OCI-LY7 (cell line): ENCODE measurements at regions not wholly inside any gene's neighbourhood (a gene's known extent, or its start where the extent isn't known, plus 50 kb on each side); places are given as distances from the start of the nearest gene placed in this dataset.

Experiments
- BruUV-seq: library from RNA; stranded (reverse); fragments of 400-500 nt; replicated peaks from 2 replicates; lab custom pipeline; 2021; lab: Mats Ljungman, UMichigan
- CTCF ChIA-PET: fragments of 300-600 bp; sonication (Branson Sonifier 250); formaldehyde crosslinking; loops from one replicate; lab custom pipeline; 2022; ENCODE audit warnings: antibody characterized with exemption; ENCODE audit not compliant: unreplicated experiment; lab: Charles Lee
- POLR2A ChIA-PET: fragments of 300-600 bp; sonication (Branson Sonifier 250); formaldehyde crosslinking; loops from one replicate; lab custom pipeline; 2022; ENCODE audit warnings: antibody characterized with exemption; lab: Charles Lee
- DNase-seq: peaks from one replicate; pipeline ENCODE4 v3.0.0-alpha.2; 2015; ENCODE audit warnings: low spot score
- H2AFZ ChIP-seq: fragments of 200-600 bp; sonication (generic), shearing (Covaris generic); 2 replicates; pipeline ENCODE4 v1.6.1; 2014; ENCODE audit warnings: mild to moderate bottlenecking, antibody characterized with exemption, low read length, moderate library complexity
- H3K27ac ChIP-seq: fragments of 200-600 bp; sonication (generic); 2 replicates; pipeline ENCODE4 v1.5.1; 2014; ENCODE audit warnings: mixed run types, low read depth, mild to moderate bottlenecking, moderate library complexity, low read length, inconsistent platforms; ENCODE audit not compliant: poor library complexity, severe bottlenecking
- H3K36me3 ChIP-seq: fragments of 200-600 bp; sonication (generic); 2 replicates; pipeline ENCODE4 v1.6.1; 2014; ENCODE audit warnings: mild to moderate bottlenecking, antibody characterized with exemption, low read length, moderate library complexity, mixed read lengths; ENCODE audit not compliant: insufficient read depth
- H3K4me1 ChIP-seq: fragments of 200-600 bp; sonication (generic); 2 replicates; pipeline ENCODE4 v1.5.1; 2014; ENCODE audit warnings: mild to moderate bottlenecking, low read length; ENCODE audit not compliant: insufficient read depth, poor library complexity, severe bottlenecking
- H3K4me2 ChIP-seq: fragments of 200-600 bp; sonication (generic); 2 replicates; pipeline ENCODE4 v1.6.1; 2014; ENCODE audit warnings: mild to moderate bottlenecking, low read length
- H3K4me3 ChIP-seq: fragments of 200-600 bp; sonication (generic); 2 replicates; pipeline ENCODE4 v1.5.1; 2014; ENCODE audit warnings: mild to moderate bottlenecking, low read depth, low read length; ENCODE audit not compliant: poor library complexity, severe bottlenecking
- H3K79me2 ChIP-seq: fragments of 200-600 bp; sonication (generic); 2 replicates; pipeline ENCODE4 v1.6.1; 2016; ENCODE audit warnings: low read depth, mild to moderate bottlenecking, low read length, moderate library complexity, mixed read lengths; ENCODE audit not compliant: insufficient read depth
- H3K9me2 ChIP-seq: fragments of 200-600 bp; sonication (generic); 2 replicates; pipeline ENCODE4 v1.6.1; 2016; ENCODE audit warnings: mild to moderate bottlenecking, low read length, mixed read lengths; ENCODE audit not compliant: insufficient read depth
- H3K9me3 ChIP-seq: fragments of 200-600 bp; sonication (generic); 2 replicates; pipeline ENCODE4 v1.6.1; 2014; ENCODE audit warnings: mild to moderate bottlenecking, mixed run types, low read length, mixed read lengths
- H4K20me1 ChIP-seq: fragments of 200-600 bp; sonication (generic); 2 replicates; pipeline ENCODE4 v1.6.1; 2014; ENCODE audit warnings: mild to moderate bottlenecking, antibody characterized with exemption, low read length, moderate library complexity, mixed read lengths; ENCODE audit not compliant: insufficient read depth
- CTCF ChIP-seq: fragments of 200-600 bp; sonication (generic); conservative IDR thresholded peaks from 2 replicates; pipeline ENCODE4 v1.5.1; 2014; ENCODE audit warnings: mild to moderate bottlenecking, antibody characterized with exemption, low read length, moderate library complexity, mixed read lengths
- EZH2phosphoT487 ChIP-seq: fragments of 200-600 bp; sonication (generic); IDR thresholded peaks from 2 replicates; pipeline ENCODE4 v1.6.1; 2018; ENCODE audit warnings: low read depth, borderline replicate concordance, mild to moderate bottlenecking, mixed run types, antibody characterized with exemption, low read length, moderate library complexity, mixed read lengths
- intact Hi-C: fragments of 100-400 bp; cut with micrococcal nuclease; formaldehyde crosslinking; loops from one replicate; pipeline ENCODE4 v1.10.0; 2022; ENCODE audit not compliant: unreplicated experiment

GRCh38 chr15:85932391-85932790, 137.7 kb upstream of the KLHL25 start:
- no TSS peak for BruUV-seq
- no peaks in the 10 kb centered on the region for H3K4me1 ChIP-seq
- intact Hi-C loops: no loop called here
- no peak overlapping the region for H3K27ac ChIP-seq
- H4K20me1 ChIP-seq: no peaks in the 10 kb centered on the region
- no peak overlapping the region for H2AFZ ChIP-seq
- no peaks in the 10 kb centered on the region for H3K79me2 ChIP-seq
- no peaks in the 10 kb centered on the region for H3K36me3 ChIP-seq
- TF ChIP-seq EZH2phosphoT487 (no peak), CTCF (no peak)
- ChIA-PET POLR2A (no interaction called here), CTCF (no interaction called here)
- no peaks in the 10 kb centered on the region for H3K9me2 ChIP-seq
- H3K4me3 ChIP-seq: no peak overlapping the region
- no peak for DNase-seq
- no peak overlapping the region for H3K4me2 ChIP-seq
- no peaks in the 10 kb centered on the region for H3K9me3 ChIP-seq

- CTCF ChIA-PET: no interaction called here
- no peak for DNase-seq
- no peaks in the 10 kb centered on the region for H3K9me2 ChIP-seq
- BruUV-seq: no TSS peak
- no peaks in the 10 kb centered on the region for H4K20me1 ChIP-seq
- no peak overlapping the region for H2AFZ ChIP-seq
- intact Hi-C loops: no loop called here
- H3K79me2 ChIP-seq: no peaks in the 10 kb centered on the region
- H3K9me3 ChIP-seq: no peaks in the 10 kb centered on the region
- POLR2A ChIA-PET: interaction anchor here (0.6 kb wide), 1 partner anchor 38 kb away, joined by 6 read pairs; no protein-coding TSS in a partner anchor
- no peaks in the 10 kb centered on the region for H3K36me3 ChIP-seq
- no peak overlapping the region for H3K4me2 ChIP-seq
- TF ChIP-seq EZH2phosphoT487 (no peak), CTCF (no peak)
- no peak overlapping the region for H3K4me3 ChIP-seq
- no peaks in the 10 kb centered on the region for H3K4me1 ChIP-seq
- no peak overlapping the region for H3K27ac ChIP-seq
Measured at GRCh38 chr15:85934691-85935090, 140.0 kb upstream of the KLHL25 start.

GRCh38 chr15:85935182-85935581, 140.5 kb upstream of the KLHL25 start:
- ChIA-PET POLR2A (interaction anchor here (0.6 kb wide), 2 partner anchors 13 to 37 kb away, joined by 4 to 6 read pairs; no protein-coding TSS in a partner anchor), CTCF (no interaction called here)
- Histone ChIP-seq H4K20me1 (no peaks in the 10 kb centered on the region), H3K9me3 (no peaks in the 10 kb centered on the region), H3K9me2 (no peaks in the 10 kb centered on the region), H3K4me3 (no peak overlapping the region), H3K27ac (no peak overlapping the region), H2AFZ (no peak overlapping the region), H3K79me2 (no peaks in the 10 kb centered on the region), H3K4me2 (no peak overlapping the region), H3K36me3 (no peaks in the 10 kb centered on the region), H3K4me1 (no peaks in the 10 kb centered on the region)
- intact Hi-C loops: no loop called here
- TF ChIP-seq CTCF (no peak), EZH2phosphoT487 (no peak)
- BruUV-seq: no TSS peak
- DNase-seq: no peak
